Thoracic aorta (tissue), 2 donors: ENCODE measurements at regions not wholly inside any gene's neighbourhood (a gene's known extent, or its start where the extent isn't known, plus 50 kb on each side); places are given as distances from the start of the nearest gene placed in this dataset.

ENCODE experiments used
- ATAC-seq: fragments of 150-250 bp; one replicate; pipeline ENCODE4 v1.8.0; 2017; ENCODE audit warnings: low read depth; ENCODE audit not compliant: insufficient number of reproducible peaks, low FRiP score
- DNase-seq: peaks from one replicate; pipeline ENCODE4 v3.0.0-alpha.2; 2020; ENCODE audit warnings: low spot score
- H3K27ac ChIP-seq, 2 donors: fragments of 200-600 bp; sonication (generic); 1 replicate in 1 of 2; 2 replicates in 1 of 2; pipeline ENCODE4 v1.5.1; 2016; ENCODE audit warnings: mild to moderate bottlenecking in 2 of 2, moderate library complexity in 2 of 2
- H3K27me3 ChIP-seq: fragments of 200-600 bp; sonication (generic); replicated peaks from 2 replicates; pipeline ENCODE4 v1.6.0; 2016; ENCODE audit warnings: mild to moderate bottlenecking; ENCODE audit not compliant: insufficient read depth
- H3K36me3 ChIP-seq: fragments of 200-600 bp; sonication (generic); one replicate; pipeline ENCODE4 v1.5.1; 2016
- H3K4me1 ChIP-seq, 2 donors: fragments of 200-600 bp; sonication (generic); 1 replicate in 1 of 2; 2 replicates in 1 of 2; pipeline versions ENCODE4 v1.5.1 to v1.6.0; 2016; ENCODE audit warnings: low read depth in 2 of 2, mild to moderate bottlenecking in 1 of 2; ENCODE audit not compliant: control insufficient read depth in 1 of 2
- H3K4me3 ChIP-seq: fragments of 200-600 bp; sonication (generic); 2 replicates; pipeline ENCODE4 v1.5.1; 2016; ENCODE audit warnings: mild to moderate bottlenecking
- H3K9me3 ChIP-seq: fragments of 200-600 bp; sonication (generic); 2 replicates; pipeline ENCODE4 v1.5.1; 2016
- TF ChIP-seq, protein P1 (sequence below): fragments of 200-600 bp; sonication (generic); IDR thresholded peaks from one replicate; pipeline ENCODE4 v1.5.1; 2019; ENCODE audit warnings: antibody characterized with exemption

DNA sequence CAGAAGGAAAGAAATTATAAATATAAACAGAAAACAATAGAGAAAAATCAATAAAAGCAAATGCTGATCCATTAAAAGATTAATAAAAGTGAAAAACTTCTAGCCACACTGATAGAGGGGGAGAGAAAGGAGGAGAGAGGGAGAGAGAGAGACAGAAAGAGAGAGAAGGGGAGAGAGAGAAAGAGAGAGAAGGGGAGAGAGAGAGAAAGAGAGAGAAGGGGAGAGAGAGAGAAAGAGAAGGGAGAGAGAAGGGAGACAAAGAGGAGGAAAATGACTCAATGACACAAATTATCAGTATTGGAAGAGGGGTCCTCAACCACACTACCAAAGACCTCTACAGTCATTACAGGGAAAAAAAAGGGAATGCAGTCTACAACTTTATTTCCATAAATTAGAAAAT is 94.4 kb upstream of the VIPR2 start:
- Histone ChIP-seq H3K4me1 (no peaks in the 10 kb centered on the region), H3K27ac (no peak overlapping the region), H3K27me3 (no peaks in the 10 kb centered on the region), H3K9me3 (no peaks in the 10 kb centered on the region), H3K36me3 (no peaks in the 10 kb centered on the region), H3K4me3 (no peak overlapping the region)
- ATAC-seq: no peak
- TF ChIP-seq, protein P1, sequence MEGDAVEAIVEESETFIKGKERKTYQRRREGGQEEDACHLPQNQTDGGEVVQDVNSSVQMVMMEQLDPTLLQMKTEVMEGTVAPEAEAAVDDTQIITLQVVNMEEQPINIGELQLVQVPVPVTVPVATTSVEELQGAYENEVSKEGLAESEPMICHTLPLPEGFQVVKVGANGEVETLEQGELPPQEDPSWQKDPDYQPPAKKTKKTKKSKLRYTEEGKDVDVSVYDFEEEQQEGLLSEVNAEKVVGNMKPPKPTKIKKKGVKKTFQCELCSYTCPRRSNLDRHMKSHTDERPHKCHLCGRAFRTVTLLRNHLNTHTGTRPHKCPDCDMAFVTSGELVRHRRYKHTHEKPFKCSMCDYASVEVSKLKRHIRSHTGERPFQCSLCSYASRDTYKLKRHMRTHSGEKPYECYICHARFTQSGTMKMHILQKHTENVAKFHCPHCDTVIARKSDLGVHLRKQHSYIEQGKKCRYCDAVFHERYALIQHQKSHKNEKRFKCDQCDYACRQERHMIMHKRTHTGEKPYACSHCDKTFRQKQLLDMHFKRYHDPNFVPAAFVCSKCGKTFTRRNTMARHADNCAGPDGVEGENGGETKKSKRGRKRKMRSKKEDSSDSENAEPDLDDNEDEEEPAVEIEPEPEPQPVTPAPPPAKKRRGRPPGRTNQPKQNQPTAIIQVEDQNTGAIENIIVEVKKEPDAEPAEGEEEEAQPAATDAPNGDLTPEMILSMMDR: no peak
- no peak for DNase-seq

DNA sequence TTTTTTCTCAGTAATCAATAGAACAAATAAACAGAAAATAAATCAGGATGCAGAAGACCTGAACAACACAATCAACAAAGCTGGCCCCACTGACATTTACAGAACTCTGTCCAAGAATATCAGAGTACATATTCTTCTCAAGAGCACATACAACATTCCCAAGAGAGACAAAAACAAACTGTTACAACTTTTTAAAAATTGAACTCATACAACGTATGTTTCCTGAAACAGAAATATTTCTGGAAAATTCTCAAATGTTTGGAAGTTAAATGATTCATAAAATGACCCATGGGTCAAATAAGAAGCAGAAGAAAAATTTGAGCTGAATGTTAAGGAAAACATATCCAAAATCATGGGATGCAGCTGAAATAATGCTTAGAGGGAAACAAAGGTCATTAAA is 93.9 kb upstream of the VIPR2 start:
- H3K36me3 ChIP-seq: no peaks in the 10 kb centered on the region
- ATAC-seq (no peak), DNase-seq (no peak)
- H3K27ac ChIP-seq: no peak overlapping the region
- H3K4me1 ChIP-seq: no peaks in the 10 kb centered on the region
- no peak overlapping the region for H3K4me3 ChIP-seq
- TF ChIP-seq, protein P1: no peak
- H3K9me3 ChIP-seq: no peaks in the 10 kb centered on the region
- no peaks in the 10 kb centered on the region for H3K27me3 ChIP-seq

DNA sequence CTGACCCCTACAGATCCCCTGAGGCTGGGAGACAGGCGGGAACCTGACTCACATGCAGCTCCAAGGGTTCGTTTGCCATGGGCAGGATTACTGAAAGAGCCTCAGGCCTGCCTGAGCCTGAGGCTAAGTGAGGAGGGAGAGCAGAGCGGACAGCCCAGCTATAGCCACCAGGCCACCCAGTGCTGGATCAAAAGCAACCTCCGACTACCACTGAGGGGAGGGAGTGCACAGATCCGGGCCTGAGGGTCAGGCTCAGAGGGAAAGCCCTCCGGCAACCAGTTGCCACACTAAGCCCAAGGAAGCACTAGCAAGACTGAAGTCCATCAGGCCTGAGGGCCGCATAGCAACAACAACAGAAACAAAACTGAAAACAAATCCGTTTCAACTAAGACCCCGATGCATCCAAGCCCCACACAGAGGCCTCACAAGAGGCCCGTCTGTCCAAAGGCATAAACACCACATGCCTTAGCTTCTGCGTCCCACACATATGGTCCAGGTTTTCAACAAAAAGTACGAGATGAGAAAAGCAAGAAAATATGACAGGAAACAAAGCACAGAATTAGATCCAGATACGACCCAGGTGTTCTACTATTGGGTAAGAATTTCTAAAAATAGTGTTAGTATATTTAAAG is 92.5 kb upstream of the VIPR2 start:
- no peaks in the 10 kb centered on the region for H3K9me3 ChIP-seq
- H3K36me3 ChIP-seq: no peaks in the 10 kb centered on the region
- DNase-seq (no peak), ATAC-seq (no peak)
- H3K4me3 ChIP-seq: no peak overlapping the region
- H3K27me3 ChIP-seq: no peaks in the 10 kb centered on the region
- TF ChIP-seq, protein P1: no peak
- H3K27ac ChIP-seq: no peak overlapping the region
- H3K4me1 ChIP-seq: no peaks in the 10 kb centered on the region

DNA sequence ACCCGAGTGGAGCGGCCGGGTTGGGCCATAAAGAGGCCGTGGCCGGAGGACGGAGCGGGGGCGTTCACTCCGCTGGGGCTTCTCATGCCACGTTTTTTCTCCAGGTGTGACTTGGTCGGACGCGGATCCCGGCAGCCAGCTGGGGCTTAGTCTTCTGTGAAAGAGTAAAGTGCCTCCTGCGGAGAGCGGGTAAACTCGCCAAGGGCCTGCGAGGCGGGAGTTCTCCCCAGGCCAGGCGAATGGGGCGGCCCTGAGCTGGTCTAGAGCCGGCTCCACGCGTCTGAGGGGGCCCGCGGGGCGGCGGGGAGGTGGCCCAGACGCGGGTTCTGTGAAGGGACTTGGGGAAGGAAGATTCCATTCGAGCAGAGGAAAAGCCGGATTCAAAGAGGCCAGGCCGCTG is 86.3 kb upstream of the VIPR2 start:
- TF ChIP-seq, protein P1: no peak
- H3K4me3 ChIP-seq: no peak overlapping the region
- ATAC-seq (no peak), DNase-seq (no peak)
- H3K27ac ChIP-seq: no peak overlapping the region
- H3K27me3 ChIP-seq: no peaks in the 10 kb centered on the region
- H3K36me3 ChIP-seq: no peaks in the 10 kb centered on the region
- H3K9me3 ChIP-seq: no peaks in the 10 kb centered on the region
- peaks cover 7 to 19% of the 10 kb centered on the region in 2 donors for H3K4me1 ChIP-seq

DNA sequence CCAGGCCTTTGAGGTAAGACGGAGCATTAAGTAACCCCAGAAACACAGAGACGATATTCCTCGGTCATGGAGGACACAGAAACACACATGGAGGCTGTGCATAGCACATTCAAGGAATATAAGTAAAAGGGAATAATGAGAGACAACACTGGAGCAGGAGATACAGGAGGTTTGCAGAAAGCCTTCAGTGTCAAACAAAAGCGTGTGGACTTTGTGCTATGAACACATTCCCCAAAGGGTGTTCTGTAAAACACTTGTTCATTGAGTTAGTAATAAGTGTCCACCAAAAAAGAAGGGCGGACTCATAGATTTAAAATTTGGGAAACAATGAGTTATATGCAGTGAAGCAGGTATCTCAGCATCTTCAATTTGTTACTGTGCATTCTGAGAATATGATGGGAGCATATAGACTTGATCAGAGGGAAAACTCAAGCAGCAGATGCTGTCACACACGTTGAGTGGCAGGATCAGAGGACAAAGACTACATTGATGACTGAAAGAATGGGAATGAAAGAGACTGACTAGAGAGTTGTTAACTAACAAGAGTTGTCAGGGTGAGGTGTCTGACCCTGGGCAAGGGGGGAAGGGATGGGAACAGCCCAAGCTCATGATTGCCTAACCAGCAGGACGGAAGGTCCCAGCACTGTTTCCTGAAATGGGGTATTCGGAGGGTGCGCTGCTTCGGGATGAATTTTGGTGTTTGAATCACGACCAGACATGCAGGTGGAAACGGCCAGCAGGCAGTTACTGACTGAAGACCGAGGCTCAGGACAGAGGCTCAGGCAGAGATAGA is 85.2 kb upstream of the VIPR2 start:
- H3K36me3 ChIP-seq: no peaks in the 10 kb centered on the region
- DNase-seq (no peak), ATAC-seq (no peak)
- TF ChIP-seq, protein P1: no peak
- H3K27ac ChIP-seq: no peak overlapping the region
- peaks cover 7 to 19% of the 10 kb centered on the region in 2 donors for H3K4me1 ChIP-seq
- no peaks in the 10 kb centered on the region for H3K9me3 ChIP-seq
- H3K4me3 ChIP-seq: no peak overlapping the region
- no peaks in the 10 kb centered on the region for H3K27me3 ChIP-seq
